GM06990 (cell line): ENCODE measurements at regions not wholly inside any gene's neighbourhood (a gene's known extent, or its start where the extent isn't known, plus 50 kb on each side); places are given as distances from the start of the nearest gene placed in this dataset.

ENCODE experiments used
- DNase-seq: peaks from one replicate; pipeline ENCODE4 v3.0.0-alpha.2; 2011; ENCODE audit not compliant: insufficient read length; ENCODE audit errors: extremely low read depth
- H3K27me3 ChIP-seq: replicated peaks from 2 replicates; pipeline ENCODE4 v1.6.0; 2011; ENCODE audit warnings: low read length; ENCODE audit not compliant: control insufficient read depth, insufficient read depth
- H3K36me3 ChIP-seq: 2 replicates; pipeline ENCODE4 v1.5.1; 2011; ENCODE audit warnings: low read length; ENCODE audit not compliant: control insufficient read depth, insufficient read depth
- H3K4me3 ChIP-seq: replicated peaks from 2 replicates; pipeline ENCODE4 v1.5.1; 2011; ENCODE audit warnings: low read depth, mild to moderate bottlenecking, control low read depth, low read length
- TF ChIP-seq, protein P1 (sequence below): IDR thresholded peaks from 2 replicates; pipeline ENCODE4 v1.5.1; 2011; ENCODE audit warnings: low read length, control low read depth, mild to moderate bottlenecking, inconsistent platforms; ENCODE audit not compliant: insufficient read depth, poor library complexity, severe bottlenecking

DNA sequence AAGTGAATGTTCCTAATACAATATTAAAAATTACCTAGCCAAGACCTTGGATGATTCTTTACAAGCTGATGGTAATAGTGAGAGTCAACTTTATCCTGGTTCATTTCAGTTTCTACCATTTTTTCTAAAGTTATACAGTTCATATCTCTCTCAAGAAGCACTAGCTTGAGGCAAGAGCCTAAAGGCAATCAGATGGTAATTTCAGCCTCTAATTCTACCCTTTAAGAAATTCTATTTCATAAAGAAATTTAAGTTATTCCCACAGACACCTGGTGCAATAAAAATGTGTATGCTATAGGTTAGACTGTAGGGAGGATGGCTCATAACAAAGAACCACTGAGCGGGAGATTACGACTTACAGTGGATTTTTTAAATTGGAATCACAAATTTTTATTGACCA is 984.2 kb upstream of the ADGRL3 start:
- TF ChIP-seq, protein P1, sequence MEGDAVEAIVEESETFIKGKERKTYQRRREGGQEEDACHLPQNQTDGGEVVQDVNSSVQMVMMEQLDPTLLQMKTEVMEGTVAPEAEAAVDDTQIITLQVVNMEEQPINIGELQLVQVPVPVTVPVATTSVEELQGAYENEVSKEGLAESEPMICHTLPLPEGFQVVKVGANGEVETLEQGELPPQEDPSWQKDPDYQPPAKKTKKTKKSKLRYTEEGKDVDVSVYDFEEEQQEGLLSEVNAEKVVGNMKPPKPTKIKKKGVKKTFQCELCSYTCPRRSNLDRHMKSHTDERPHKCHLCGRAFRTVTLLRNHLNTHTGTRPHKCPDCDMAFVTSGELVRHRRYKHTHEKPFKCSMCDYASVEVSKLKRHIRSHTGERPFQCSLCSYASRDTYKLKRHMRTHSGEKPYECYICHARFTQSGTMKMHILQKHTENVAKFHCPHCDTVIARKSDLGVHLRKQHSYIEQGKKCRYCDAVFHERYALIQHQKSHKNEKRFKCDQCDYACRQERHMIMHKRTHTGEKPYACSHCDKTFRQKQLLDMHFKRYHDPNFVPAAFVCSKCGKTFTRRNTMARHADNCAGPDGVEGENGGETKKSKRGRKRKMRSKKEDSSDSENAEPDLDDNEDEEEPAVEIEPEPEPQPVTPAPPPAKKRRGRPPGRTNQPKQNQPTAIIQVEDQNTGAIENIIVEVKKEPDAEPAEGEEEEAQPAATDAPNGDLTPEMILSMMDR = no peak
- Histone ChIP-seq H3K27me3 (no peaks in the 10 kb centered on the region), H3K4me3 (no peak overlapping the region), H3K36me3 (no peaks in the 10 kb centered on the region)
- no peak for DNase-seq

DNA sequence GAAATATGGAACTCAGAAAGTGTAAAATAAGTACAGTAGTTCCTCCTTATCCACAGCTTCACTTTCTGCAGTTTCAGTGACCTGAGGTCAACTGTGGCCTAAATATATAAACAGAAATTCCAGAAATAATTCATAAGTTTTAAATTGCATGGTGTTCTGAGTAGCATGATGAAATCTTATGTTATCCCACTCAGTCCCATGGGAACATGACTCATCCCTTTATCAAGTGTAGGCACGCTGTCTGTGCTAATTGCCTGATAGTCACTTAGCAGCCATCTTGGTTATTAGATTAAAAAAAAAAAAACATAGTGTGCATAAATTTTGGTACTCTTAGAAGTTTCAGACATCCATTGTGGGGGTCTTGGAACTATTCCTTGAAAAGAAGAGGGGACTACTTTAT is 983.4 kb upstream of the ADGRL3 start:
- Histone ChIP-seq H3K36me3 (no peaks in the 10 kb centered on the region), H3K27me3 (no peaks in the 10 kb centered on the region), H3K4me3 (no peak overlapping the region)
- TF ChIP-seq, protein P1 = no peak
- no peak for DNase-seq

DNA sequence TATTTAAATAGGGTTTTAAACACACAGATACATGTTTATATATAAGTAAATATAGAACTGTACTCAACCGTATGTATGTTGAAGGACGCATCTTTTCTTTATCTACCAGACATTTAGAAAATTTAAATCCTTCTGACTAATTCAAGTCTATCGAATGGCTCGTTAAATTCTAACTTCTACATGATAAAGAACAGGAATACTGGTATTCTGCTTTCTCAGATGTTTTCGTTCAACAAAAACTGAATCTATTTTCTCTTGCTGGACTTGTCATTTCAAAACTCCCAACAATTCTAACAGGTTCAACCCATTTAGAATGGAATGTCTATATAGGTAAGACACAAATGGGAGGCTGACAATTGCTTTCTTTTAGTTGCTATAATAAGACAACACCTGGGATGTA is 978.3 kb upstream of the ADGRL3 start:
- Histone ChIP-seq H3K36me3 (no peaks in the 10 kb centered on the region), H3K4me3 (no peak overlapping the region), H3K27me3 (no peaks in the 10 kb centered on the region)
- TF ChIP-seq, protein P1 = no peak
- no peak for DNase-seq

DNA sequence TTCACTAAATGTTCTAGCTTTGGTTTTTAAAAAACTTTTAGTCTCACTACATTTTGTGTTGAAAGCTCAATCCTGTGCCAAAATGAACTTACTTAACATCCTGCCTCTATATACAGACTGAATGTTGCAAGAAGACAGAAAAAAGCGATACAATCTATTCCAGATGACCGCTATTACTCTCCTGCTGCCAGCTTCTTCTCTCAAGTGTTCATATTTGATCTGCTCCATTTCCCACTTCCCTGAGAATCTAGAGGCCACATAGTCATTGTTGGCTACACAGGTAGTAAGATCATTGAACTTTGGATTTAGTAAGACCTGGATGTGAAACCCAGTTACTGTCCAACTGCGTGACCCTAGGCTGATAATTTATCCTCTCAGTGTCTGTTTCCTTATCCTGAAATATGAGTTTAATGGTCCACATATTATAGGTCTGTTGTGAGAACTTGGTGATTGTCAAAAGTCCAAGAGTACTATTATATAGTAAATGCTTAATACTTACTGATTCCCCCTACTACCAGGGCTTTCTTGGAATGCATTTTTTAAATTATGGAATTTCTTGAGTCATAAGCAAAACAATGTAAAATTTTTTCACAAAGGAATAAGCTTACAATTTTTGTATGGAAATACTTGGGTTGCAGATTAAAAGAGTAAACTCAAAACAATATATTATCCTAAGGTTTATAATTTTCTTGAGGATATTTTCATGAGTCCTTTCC is 976.8 kb upstream of the ADGRL3 start:
- TF ChIP-seq, protein P1 = no peak
- H3K36me3 ChIP-seq = no peaks in the 10 kb centered on the region
- no peak overlapping the region for H3K4me3 ChIP-seq
- H3K27me3 ChIP-seq = no peaks in the 10 kb centered on the region
- no peak for DNase-seq

DNA sequence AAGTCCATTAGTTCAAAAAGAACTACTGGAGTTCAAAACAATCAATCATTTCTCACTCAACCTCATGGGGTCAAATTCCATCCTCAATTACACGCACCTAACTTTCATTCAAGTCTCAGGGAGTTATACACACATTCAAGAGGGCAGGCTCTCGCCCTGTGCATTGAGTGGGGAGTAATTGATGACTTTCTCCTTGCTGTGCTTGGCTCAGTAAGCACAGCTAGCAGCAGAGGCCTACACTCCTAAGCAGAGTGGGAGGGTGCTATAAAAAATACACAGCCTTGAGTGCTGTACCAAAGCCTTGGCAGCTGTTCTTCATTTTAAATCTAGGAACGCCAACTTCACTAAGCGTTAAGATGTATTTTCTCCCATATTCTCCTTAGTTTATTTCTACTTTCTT is 958.3 kb upstream of the ADGRL3 start:
- DNase-seq = no peak
- H3K36me3 ChIP-seq = no peaks in the 10 kb centered on the region
- H3K4me3 ChIP-seq = no peak overlapping the region
- H3K27me3 ChIP-seq = no peaks in the 10 kb centered on the region
- TF ChIP-seq, protein P1 = no peak

DNA sequence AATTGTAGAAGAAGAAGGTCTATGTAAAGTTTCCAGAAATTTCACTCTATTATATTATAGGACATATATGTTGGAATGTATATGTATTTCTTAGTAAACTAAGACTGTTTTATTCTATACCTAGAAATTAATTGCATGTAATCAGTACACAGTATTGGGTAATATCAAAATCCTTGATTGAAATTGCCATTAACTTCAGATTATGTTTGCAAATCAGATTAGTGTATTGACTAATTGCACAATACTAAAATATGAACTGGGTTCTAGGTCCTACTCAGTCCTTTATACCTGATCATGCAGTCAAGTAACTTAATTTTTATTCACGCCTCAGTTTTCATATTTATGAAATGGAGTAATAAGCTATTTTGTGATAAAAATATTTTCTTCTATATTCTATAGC is 950.3 kb upstream of the ADGRL3 start:
- no peak for DNase-seq
- no peak overlapping the region for H3K4me3 ChIP-seq
- H3K27me3 ChIP-seq = no peaks in the 10 kb centered on the region
- TF ChIP-seq, protein P1 = no peak
- no peaks in the 10 kb centered on the region for H3K36me3 ChIP-seq
